Neural progenitor cell (in vitro differentiated cells): ENCODE measurements at regions not wholly inside any gene's neighbourhood (a gene's known extent, or its start where the extent isn't known, plus 50 kb on each side); places are given as distances from the start of the nearest gene placed in this dataset.

Experiments used
- CTCF ChIP-seq: fragments of 200-600 bp; sonication (generic); IDR thresholded peaks from 2 replicates; pipeline ENCODE4 v1.5.1; 2017; ENCODE audit warnings: antibody characterized with exemption, mild to moderate bottlenecking
- EZH2 ChIP-seq: fragments of 200-600 bp; sonication (generic); IDR thresholded peaks from 2 replicates; pipeline ENCODE4 v1.6.1; 2017; ENCODE audit warnings: antibody characterized with exemption, mild to moderate bottlenecking, moderate library complexity

DNA sequence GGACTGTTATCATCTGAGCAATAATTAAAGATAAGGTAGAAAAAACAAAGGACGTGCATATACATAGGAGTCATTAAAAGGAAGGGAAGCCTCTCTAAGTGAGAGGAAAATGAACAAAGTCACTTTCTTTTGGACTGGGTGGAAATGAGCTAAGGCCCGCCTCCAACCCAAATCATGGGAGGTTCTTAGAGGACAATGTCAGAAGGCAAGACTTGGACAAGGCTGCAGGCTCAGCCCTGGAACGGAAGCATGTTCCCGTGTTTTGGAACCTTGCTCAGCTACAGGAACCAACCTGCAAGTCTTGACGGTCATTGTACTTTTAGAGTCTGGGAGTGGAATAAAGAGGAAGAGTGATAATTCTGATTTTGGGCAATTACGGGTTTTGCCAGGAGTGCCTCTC lies 59.4 kb upstream of the EPB41L3 start:
- TF ChIP-seq CTCF (no peak), EZH2 (no peak)
